ENCODE measurements at regions not wholly inside any gene's neighbourhood (a gene's known extent, or its start where the extent isn't known, plus 50 kb on each side); places are given as distances from the start of the nearest gene placed in this dataset.

GRCh38 chr1:245067257-245067656, 87.5 kb upstream of the KIF26B start (continued):
- TF ChIP-seq ZNF592 (IDR thresholded peaks at IDR 0.05) (no peak), MYC (IDR thresholded peaks at IDR 0.05; ENCODE audit: insufficient read depth, insufficient read length, insufficient replicate concordance, low read length, severe bottlenecking) (no peak), USF1 (IDR thresholded peaks at IDR 0.05; ENCODE audit: borderline replicate concordance, extremely low read length, insufficient read depth, low read depth, low read length) (no peak), GABPA (IDR thresholded peaks at IDR 0.05; ENCODE audit: low read depth) (no peak), RCOR1 (conservative IDR thresholded peaks at IDR 0.05; ENCODE audit: low read depth, low read length) (no peak), ATF3 (IDR thresholded peaks at IDR 0.05; ENCODE audit: borderline replicate concordance, extremely low read depth, low read depth, low read length) (no peak), BCL11A (IDR thresholded peaks at IDR 0.05; ENCODE audit: low read depth, low read length) (no peak), BACH1 (IDR thresholded peaks at IDR 0.05; ENCODE audit: borderline replicate concordance) (no peak), CHD1 (IDR thresholded peaks at IDR 0.05; ENCODE audit: low read depth, low read length) (no peak)
